Panc1 (cell line): ENCODE measurements at regions not wholly inside any gene's neighbourhood (a gene's known extent, or its start where the extent isn't known, plus 50 kb on each side); places are given as distances from the start of the nearest gene placed in this dataset.

Experiments used
- POLR2AphosphoS5 ChIP-seq: IDR thresholded peaks from 2 replicates; pipeline ENCODE4 v1.6.1; 2012; ENCODE audit warnings: mild to moderate bottlenecking, low read depth, low read length, moderate library complexity
- REST ChIP-seq, 2 experiments: IDR thresholded peaks; 2 replicates each; pipeline ENCODE4 v1.6.1; 2011 to 2012; ENCODE audit warnings: low read depth in 2 of 2, control low read depth in 1 of 2, low read length in 1 of 2, mild to moderate bottlenecking in 1 of 2, moderate library complexity in 1 of 2; ENCODE audit not compliant: insufficient read depth in 1 of 2
- SIN3A ChIP-seq: IDR thresholded peaks from 2 replicates; pipeline ENCODE4 v1.6.1; 2012; ENCODE audit warnings: low read depth, mild to moderate bottlenecking, low read length, moderate library complexity, borderline replicate concordance; ENCODE audit not compliant: insufficient read depth
- TCF7L2 ChIP-seq: IDR thresholded peaks from 2 replicates; pipeline ENCODE4 v1.6.1; 2011; ENCODE audit warnings: mild to moderate bottlenecking, low read depth, low read length, inconsistent platforms
- TF ChIP-seq, protein P1 (sequence below): fragments of 450-650 bp; IDR thresholded peaks from 2 replicates; pipeline ENCODE4 v1.5.1; 2017; ENCODE audit warnings: mild to moderate bottlenecking

DNA sequence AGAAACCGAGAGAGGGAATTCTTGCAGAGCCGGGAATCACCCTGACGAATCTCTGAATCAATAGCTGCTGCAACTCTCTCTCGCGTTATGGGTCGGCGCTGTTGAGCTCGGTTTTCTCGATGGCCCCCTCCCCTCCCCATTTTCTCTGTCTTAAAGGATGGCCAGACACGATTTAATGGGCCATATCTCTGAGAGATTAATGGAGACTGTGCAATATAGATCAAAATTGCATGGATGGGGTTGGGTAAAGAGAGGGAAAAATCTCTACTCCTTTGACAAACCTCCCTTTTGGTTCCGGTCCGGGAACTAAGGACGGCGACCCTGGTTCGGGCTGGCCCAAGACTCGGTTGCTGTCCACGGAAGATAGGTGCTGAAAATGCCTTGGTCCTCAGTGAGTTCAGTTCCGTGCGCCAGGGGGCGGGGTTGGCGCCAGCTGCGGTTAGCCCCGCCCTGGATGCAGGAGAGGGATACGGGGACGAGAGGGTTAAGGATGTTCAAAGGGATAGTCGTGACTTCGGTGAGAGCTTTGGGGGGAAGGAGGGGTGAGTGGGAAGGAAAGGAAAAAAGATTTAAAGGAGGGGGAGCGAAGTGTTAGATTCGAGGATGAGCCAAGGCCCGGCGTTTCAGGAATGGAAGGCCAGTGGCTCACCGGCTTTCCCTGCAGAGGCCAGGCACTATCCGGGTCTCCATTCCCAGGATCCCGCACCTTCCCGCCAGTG is 103.6 kb upstream of the HSD17B12 start:
- TF ChIP-seq, protein P1, sequence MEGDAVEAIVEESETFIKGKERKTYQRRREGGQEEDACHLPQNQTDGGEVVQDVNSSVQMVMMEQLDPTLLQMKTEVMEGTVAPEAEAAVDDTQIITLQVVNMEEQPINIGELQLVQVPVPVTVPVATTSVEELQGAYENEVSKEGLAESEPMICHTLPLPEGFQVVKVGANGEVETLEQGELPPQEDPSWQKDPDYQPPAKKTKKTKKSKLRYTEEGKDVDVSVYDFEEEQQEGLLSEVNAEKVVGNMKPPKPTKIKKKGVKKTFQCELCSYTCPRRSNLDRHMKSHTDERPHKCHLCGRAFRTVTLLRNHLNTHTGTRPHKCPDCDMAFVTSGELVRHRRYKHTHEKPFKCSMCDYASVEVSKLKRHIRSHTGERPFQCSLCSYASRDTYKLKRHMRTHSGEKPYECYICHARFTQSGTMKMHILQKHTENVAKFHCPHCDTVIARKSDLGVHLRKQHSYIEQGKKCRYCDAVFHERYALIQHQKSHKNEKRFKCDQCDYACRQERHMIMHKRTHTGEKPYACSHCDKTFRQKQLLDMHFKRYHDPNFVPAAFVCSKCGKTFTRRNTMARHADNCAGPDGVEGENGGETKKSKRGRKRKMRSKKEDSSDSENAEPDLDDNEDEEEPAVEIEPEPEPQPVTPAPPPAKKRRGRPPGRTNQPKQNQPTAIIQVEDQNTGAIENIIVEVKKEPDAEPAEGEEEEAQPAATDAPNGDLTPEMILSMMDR, result peak; percentile 46
- no peak for TF ChIP-seq POLR2AphosphoS5
- peak; percentile 98 for TF ChIP-seq REST (IDR thresholded peaks at IDR 0.05; ENCODE audit: insufficient read depth in 1 of 2, low read depth in 2 of 2, low read length in 1 of 2)
- TF ChIP-seq SIN3A, result no peak
- TF ChIP-seq TCF7L2, result no peak
